Progenitor cell of endocrine pancreas (in vitro differentiated cells): ENCODE measurements at regions not wholly inside any gene's neighbourhood (a gene's known extent, or its start where the extent isn't known, plus 50 kb on each side); places are given as distances from the start of the nearest gene placed in this dataset.

Source experiments
- DNase-seq: peaks from one replicate; pipeline ENCODE4 v3.0.0; 2021; ENCODE audit warnings: low spot score; ENCODE audit not compliant: unreplicated experiment
- H3K27ac Mint-ChIP-seq: 2 replicates; pipeline ENCODE4 v1.8.0; 2021; ENCODE audit warnings: mild to moderate bottlenecking, moderate library complexity, mixed read lengths
- H3K27me3 Mint-ChIP-seq: 2 replicates; pipeline ENCODE4 v1.8.0; 2021; ENCODE audit warnings: mixed read lengths
- H3K36me3 Mint-ChIP-seq: 2 replicates; pipeline ENCODE4 v1.8.0; 2022; ENCODE audit warnings: mixed read lengths; ENCODE audit not compliant: insufficient read depth
- H3K4me1 Mint-ChIP-seq: 2 replicates; pipeline ENCODE4 v1.8.0; 2021; ENCODE audit warnings: low read depth, mixed read lengths
- H3K4me3 Mint-ChIP-seq: 2 replicates; pipeline ENCODE4 v1.8.0; 2021; ENCODE audit warnings: low read depth, mild to moderate bottlenecking, moderate library complexity, mixed read lengths
- H3K9me3 Mint-ChIP-seq: 2 replicates; pipeline ENCODE4 v1.8.0; 2021; ENCODE audit warnings: low read depth, mixed read lengths
- CTCF ChIP-seq: fragments of 200-600 bp; sonication (generic); IDR thresholded peaks from one replicate; pipeline ENCODE4 v1.5.0; 2021; ENCODE audit warnings: antibody characterized with exemption, mild to moderate bottlenecking; ENCODE audit not compliant: unreplicated experiment

- DNase-seq = no peak
- H3K4me1 Mint-ChIP-seq = no peaks in the 10 kb centered on the region
- no peak overlapping the region for H3K4me3 Mint-ChIP-seq
- no peaks in the 10 kb centered on the region for H3K27me3 Mint-ChIP-seq
- no peaks in the 10 kb centered on the region for H3K9me3 Mint-ChIP-seq
- no peak for TF ChIP-seq CTCF
- no peaks in the 10 kb centered on the region for H3K36me3 Mint-ChIP-seq
- no peak overlapping the region for H3K27ac Mint-ChIP-seq
Measured at GRCh38 chr4:13036841-13037240, 447.3 kb downstream of the RAB28 start.

GRCh38 chr4:13032936-13033335, 451.2 kb downstream of the RAB28 start:
- Mint-ChIP-seq H3K4me3 (no peak overlapping the region), H3K27me3 (no peaks in the 10 kb centered on the region), H3K27ac (no peak overlapping the region), H3K9me3 (no peaks in the 10 kb centered on the region), H3K36me3 (no peaks in the 10 kb centered on the region), H3K4me1 (no peaks in the 10 kb centered on the region)
- no peak for DNase-seq
- no peak for TF ChIP-seq CTCF

- Mint-ChIP-seq H3K9me3 (peaks cover 7% of the 10 kb centered on the region), H3K27ac (no peak overlapping the region), H3K36me3 (no peaks in the 10 kb centered on the region), H3K4me3 (no peak overlapping the region), H3K4me1 (peaks cover 1% of the 10 kb centered on the region), H3K27me3 (no peaks in the 10 kb centered on the region)
- no peak for TF ChIP-seq CTCF
- no peak for DNase-seq
Measured at GRCh38 chr4:13024147-13025105, 459.7 kb downstream of the RAB28 start.

- TF ChIP-seq CTCF = no peak
- Mint-ChIP-seq H3K27me3 (no peaks in the 10 kb centered on the region), H3K4me3 (no peak overlapping the region), H3K9me3 (no peaks in the 10 kb centered on the region), H3K27ac (no peak overlapping the region), H3K36me3 (no peaks in the 10 kb centered on the region), H3K4me1 (no peaks in the 10 kb centered on the region)
- no peak for DNase-seq
Measured at GRCh38 chr4:13007802-13008470, 476.2 kb downstream of the RAB28 start.

- Mint-ChIP-seq H3K4me1 (peaks cover 5% of the 10 kb centered on the region), H3K27me3 (no peaks in the 10 kb centered on the region), H3K9me3 (peaks cover 10% of the 10 kb centered on the region), H3K4me3 (no peak overlapping the region), H3K27ac (no peak overlapping the region), H3K36me3 (peaks cover 3% of the 10 kb centered on the region)
- DNase-seq = no peak
- no peak for TF ChIP-seq CTCF
Measured at GRCh38 chr4:12993923-12994322, 490.2 kb downstream of the RAB28 start.
